GM12875 (cell line): ENCODE measurements at regions not wholly inside any gene's neighbourhood (a gene's known extent, or its start where the extent isn't known, plus 50 kb on each side); places are given as distances from the start of the nearest gene placed in this dataset.

ENCODE experiments used
- H3K4me3 ChIP-seq: one replicate; pipeline ENCODE4 v1.5.1; 2011; ENCODE audit warnings: low read depth, low read length, control low read depth
- CTCF ChIP-seq: IDR thresholded peaks from 2 replicates; pipeline ENCODE4 v1.5.1; 2011; ENCODE audit warnings: low read depth, mild to moderate bottlenecking, control low read depth, inconsistent platforms, low read length, moderate library complexity, borderline replicate concordance; ENCODE audit not compliant: insufficient read depth

- H3K4me3 ChIP-seq, result no peak overlapping the region
- no peak for TF ChIP-seq CTCF
These were observed 639.0 kb upstream of the KLF12 start for GRCh38 chr13:74773248-74773647.

- H3K4me3 ChIP-seq, result no peak overlapping the region
- no peak for TF ChIP-seq CTCF
These were observed 637.8 kb upstream of the KLF12 start for GRCh38 chr13:74771964-74772363.

- TF ChIP-seq CTCF, result no peak
These were observed 636.2 kb upstream of the KLF12 start for GRCh38 chr13:74770361-74770760.

GRCh38 chr13:74769333-74769732 is 635.1 kb upstream of the KLF12 start:
- no peak overlapping the region for H3K4me3 ChIP-seq
- TF ChIP-seq CTCF, result no peak

More at GRCh38 chr13:74770361-74770760, 636.2 kb upstream of the KLF12 start:
- no peak overlapping the region for H3K4me3 ChIP-seq

GRCh38 chr13:74768521-74769085 is 634.4 kb upstream of the KLF12 start:
- H3K4me3 ChIP-seq, result no peak overlapping the region
- TF ChIP-seq CTCF, result no peak

GRCh38 chr13:74767050-74767449 is 632.8 kb upstream of the KLF12 start:
- no peak overlapping the region for H3K4me3 ChIP-seq
- TF ChIP-seq CTCF, result no peak

- no peak overlapping the region for H3K4me3 ChIP-seq
- TF ChIP-seq CTCF, result no peak
These were observed 631.8 kb upstream of the KLF12 start for GRCh38 chr13:74765955-74766354.
